ENCODE measurements at regions not wholly inside any gene's neighbourhood (a gene's known extent, or its start where the extent isn't known, plus 50 kb on each side); places are given as distances from the start of the nearest gene placed in this dataset.
A peak's percentile ranks its signal among the peaks of the same experiment; 100 is the strongest.

GRCh38 chr2:228377533-228377932 is 196.0 kb upstream of the SPHKAP start:
- H2AFZ ChIP-seq (ENCODE audit: insufficient read depth, low read depth, low read length, poor library complexity, severe bottlenecking): no peak overlapping the region
- Mint-ChIP-seq H3K36me3 (no peaks in the 10 kb centered on the region), H3K4me1 (peaks cover 3% of the 10 kb centered on the region), H3K9me3 (peaks cover 0 to 12% (median 2%) of the 10 kb centered on the region in 7 donors), H3K27me3 (ENCODE audit: low read depth in 3 of 3) (peaks cover 0 to 1% (median 0%) of the 10 kb centered on the region in 3 donors), H3K4me3 (peak overlapping the region; percentile 13 to 56), H3K27ac (no peak overlapping the region)
- H3K4me2 ChIP-seq (replicated peaks; ENCODE audit: extremely low read depth, low read length, poor library complexity, severe bottlenecking): no peak overlapping the region
- H3K9me3 ChIP-seq (replicated peaks in 1 of 2; ENCODE audit: control insufficient read depth in 1 of 2, insufficient read depth in 1 of 2, low read length in 2 of 2): peaks cover 3% of the 10 kb centered on the region in 2 donors
- intact Hi-C loops (cut with micrococcal nuclease): no loop called here
- no peak overlapping the region for H3K27ac ChIP-seq (ENCODE audit: low read depth in 1 of 2, low read length in 2 of 2)
- H3K4me1 ChIP-seq (ENCODE audit: control insufficient read depth in 1 of 2, insufficient read depth in 2 of 2, low read length in 2 of 2): no peaks in the 10 kb centered on the region
- no peaks in the 10 kb centered on the region for H4K20me1 ChIP-seq (ENCODE audit: insufficient read depth, low read length)
- no peak overlapping the region for H3K9ac ChIP-seq (ENCODE audit: insufficient read depth, low read length, poor library complexity, severe bottlenecking)
- TF ChIP-seq CTCF (IDR thresholded peaks at IDR 0.05): no peak
- no peaks in the 10 kb centered on the region for H3K36me3 ChIP-seq (replicated peaks in 1 of 2; ENCODE audit: control insufficient read depth in 1 of 2, insufficient read depth in 2 of 2, low read length in 2 of 2)
- no peak for DNase-seq
- no peaks in the 10 kb centered on the region for H3K79me2 ChIP-seq (ENCODE audit: insufficient read depth, low read length)
- no peak overlapping the region for H3K4me3 ChIP-seq (replicated peaks in 1 of 3; ENCODE audit: low read depth in 2 of 3, low read length in 3 of 3)
- WGBS (ENCODE audit: insufficient coverage): 13% methylated on average over 3 of the region's 6 CpGs
- no peaks in the 10 kb centered on the region for H3K27me3 ChIP-seq (ENCODE audit: control insufficient read depth in 2 of 2, insufficient read depth in 2 of 2, low read length in 2 of 2)

GRCh38 chr2:228374741-228375140 is 193.3 kb upstream of the SPHKAP start:
- no peak for TF ChIP-seq CTCF (IDR thresholded peaks at IDR 0.05)
- Histone ChIP-seq H2AFZ (ENCODE audit: insufficient read depth, low read depth, low read length, poor library complexity, severe bottlenecking) (no peak overlapping the region), H3K9ac (ENCODE audit: insufficient read depth, low read length, poor library complexity, severe bottlenecking) (no peak overlapping the region), H3K4me3 (replicated peaks in 1 of 3; ENCODE audit: low read depth in 2 of 3, low read length in 3 of 3) (no peak overlapping the region), H3K36me3 (replicated peaks in 1 of 2; ENCODE audit: control insufficient read depth in 1 of 2, insufficient read depth in 2 of 2, low read length in 2 of 2) (no peaks in the 10 kb centered on the region), H3K4me2 (replicated peaks; ENCODE audit: extremely low read depth, low read length, poor library complexity, severe bottlenecking) (no peak overlapping the region), H4K20me1 (ENCODE audit: insufficient read depth, low read length) (no peaks in the 10 kb centered on the region), H3K27ac (ENCODE audit: low read depth in 1 of 2, low read length in 2 of 2) (no peak overlapping the region), H3K9me3 (replicated peaks in 1 of 2; ENCODE audit: control insufficient read depth in 1 of 2, insufficient read depth in 1 of 2, low read length in 2 of 2) (peaks cover 17 to 21% of the 10 kb centered on the region in 2 donors), H3K27me3 (ENCODE audit: control insufficient read depth in 2 of 2, insufficient read depth in 2 of 2, low read length in 2 of 2) (no peaks in the 10 kb centered on the region), H3K4me1 (ENCODE audit: control insufficient read depth in 1 of 2, insufficient read depth in 2 of 2, low read length in 2 of 2) (no peaks in the 10 kb centered on the region), H3K79me2 (ENCODE audit: insufficient read depth, low read length) (no peaks in the 10 kb centered on the region)
- Mint-ChIP-seq H3K36me3 (no peaks in the 10 kb centered on the region), H3K4me1 (peaks cover 3% of the 10 kb centered on the region), H3K27me3 (ENCODE audit: low read depth in 3 of 3) (peaks cover 0 to 1% (median 0%) of the 10 kb centered on the region in 3 donors), H3K27ac (no peak overlapping the region), H3K9me3 (peaks cover 0 to 27% (median 7%) of the 10 kb centered on the region in 7 donors), H3K4me3 (no peak overlapping the region)
- no peak for DNase-seq
- intact Hi-C loops (cut with micrococcal nuclease): no loop called here
- WGBS (ENCODE audit: insufficient coverage): 87% methylated on average over 3 of the region's 3 CpGs

Data from CD14-positive monocyte (primary cell).